Fibroblast of villous mesenchyme (primary cell): ENCODE measurements at regions not wholly inside any gene's neighbourhood (a gene's known extent, or its start where the extent isn't known, plus 50 kb on each side); places are given as distances from the start of the nearest gene placed in this dataset.

Source experiments
- DNase-seq: peaks from one replicate; pipeline ENCODE4 v3.0.0-alpha.2; 2010; ENCODE audit warnings: low read depth
- H3K4me3 ChIP-seq: 2 replicates; pipeline ENCODE4 v1.5.1; 2011; ENCODE audit warnings: low read depth, mild to moderate bottlenecking, low read length
- CTCF ChIP-seq: IDR thresholded peaks from 2 replicates; pipeline ENCODE4 v1.5.1; 2012; ENCODE audit warnings: low read depth, mild to moderate bottlenecking, low read length; ENCODE audit not compliant: insufficient read depth

DNA sequence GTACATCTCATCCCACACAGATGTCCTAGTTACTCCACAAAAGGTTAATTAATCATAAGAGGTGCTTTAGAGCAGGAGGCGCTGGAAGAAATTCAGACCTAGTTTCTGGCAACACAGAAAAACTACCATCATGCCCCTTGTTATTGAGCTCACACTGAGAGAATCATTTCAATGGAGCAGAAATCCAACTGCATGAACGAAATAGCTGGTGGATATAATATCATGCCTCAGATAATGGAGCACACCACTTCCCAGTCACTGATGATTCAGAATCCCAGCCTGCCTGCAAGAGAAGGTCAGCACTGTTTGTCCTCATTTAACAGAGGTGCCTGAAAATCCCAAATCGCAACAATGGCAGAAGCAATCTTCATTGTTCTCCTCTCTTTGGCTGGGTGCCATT is 125.8 kb upstream of the CREB1 start:
- TF ChIP-seq CTCF = no peak
- H3K4me3 ChIP-seq = no peak overlapping the region
- no peak for DNase-seq

GRCh38 chr2:207405150-207405549 is 124.6 kb upstream of the CREB1 start:
- no peak for TF ChIP-seq CTCF
- no peak for DNase-seq
- H3K4me3 ChIP-seq = no peak overlapping the region

DNA sequence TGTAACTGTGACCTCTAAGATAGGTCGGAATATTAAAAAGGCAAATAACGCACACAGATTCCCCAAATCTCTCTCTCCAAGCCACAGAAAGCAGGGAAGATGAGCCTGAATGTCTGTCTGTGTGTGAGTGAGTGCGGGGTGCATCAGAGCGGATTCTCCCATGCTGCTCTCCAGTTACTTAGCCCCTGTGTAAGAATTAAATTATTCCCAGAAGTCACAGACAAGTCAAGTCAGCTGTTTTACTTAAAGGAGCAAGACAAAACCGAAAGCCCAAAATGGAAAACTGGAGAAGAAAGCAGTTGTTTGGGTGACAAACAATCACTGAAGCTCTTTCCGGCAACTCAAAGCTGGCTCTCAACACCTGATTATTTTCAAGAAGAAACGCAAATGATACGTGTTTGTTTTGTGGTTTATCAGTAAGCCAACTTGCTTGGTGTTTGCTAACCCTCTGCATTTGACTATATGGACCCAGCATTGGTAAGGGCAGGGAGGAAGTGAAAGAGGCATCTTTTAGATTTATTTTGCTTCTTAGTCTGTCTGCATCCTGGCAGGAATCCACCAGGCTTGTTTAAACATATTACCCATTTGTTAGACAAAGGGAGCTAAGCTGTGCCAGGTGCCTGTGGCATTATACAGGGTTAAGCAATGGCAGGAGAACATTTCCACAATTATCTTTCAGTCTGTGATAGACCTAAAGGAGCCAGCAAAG is 121.5 kb upstream of the CREB1 start:
- DNase-seq = no peak
- no peak for TF ChIP-seq CTCF
- H3K4me3 ChIP-seq = no peak overlapping the region

DNA sequence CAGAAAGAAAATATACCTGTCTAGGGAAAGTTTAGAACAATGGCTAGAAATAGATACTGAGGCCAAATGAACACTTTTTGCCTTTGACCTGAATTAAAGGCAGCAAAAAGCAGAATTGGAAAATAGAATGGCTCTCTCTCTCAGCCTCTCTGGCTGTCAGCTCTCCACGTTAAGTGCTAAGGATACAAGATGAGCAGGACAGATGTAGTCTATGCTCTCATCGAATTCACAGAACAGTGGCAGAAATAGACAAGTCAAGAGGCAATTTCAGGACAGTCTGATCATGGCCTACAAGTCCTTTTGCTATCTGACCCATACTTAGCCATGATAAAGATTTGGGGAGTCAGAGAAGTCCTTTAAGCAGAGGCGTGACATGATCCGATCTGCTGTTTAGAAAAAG is 120.2 kb upstream of the CREB1 start:
- H3K4me3 ChIP-seq = no peak overlapping the region
- TF ChIP-seq CTCF = no peak
- DNase-seq = no peak

DNA sequence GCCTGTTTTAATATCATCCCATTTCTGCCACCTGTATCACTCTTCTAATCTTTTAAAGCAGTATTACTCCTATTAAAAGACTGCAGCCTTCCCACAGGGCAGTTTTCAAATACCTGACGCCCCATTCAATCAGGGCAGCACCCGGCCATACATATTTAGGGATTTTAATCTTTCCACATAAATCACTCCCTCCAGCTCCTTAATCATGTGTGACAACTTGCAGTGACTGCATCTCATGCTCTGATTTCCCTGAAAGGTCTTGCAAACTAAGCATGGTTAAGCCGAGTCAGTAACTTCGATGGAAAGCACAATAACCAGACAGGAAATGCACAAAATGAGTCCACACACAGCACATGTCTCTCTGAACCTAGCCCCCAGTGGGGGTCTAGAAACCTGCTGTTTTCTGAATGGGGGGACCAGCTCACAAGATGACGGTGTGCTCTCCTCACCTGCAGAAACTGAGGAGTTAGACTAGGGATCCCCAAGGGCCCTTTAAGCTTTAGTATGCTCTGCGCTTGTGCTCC is 116.9 kb upstream of the CREB1 start:
- no peak overlapping the region for H3K4me3 ChIP-seq
- no peak for TF ChIP-seq CTCF
- DNase-seq = no peak

GRCh38 chr2:207413376-207413907 is 116.3 kb upstream of the CREB1 start:
- no peak for TF ChIP-seq CTCF
- no peak for DNase-seq
- H3K4me3 ChIP-seq = no peak overlapping the region
